Osteocyte (in vitro differentiated cells): ENCODE measurements at regions not wholly inside any gene's neighbourhood (a gene's known extent, or its start where the extent isn't known, plus 50 kb on each side); places are given as distances from the start of the nearest gene placed in this dataset.

Experiments
- DNase-seq: peaks from one replicate; pipeline ENCODE4 v3.0.0; 2021; ENCODE audit warnings: mixed read lengths; ENCODE audit not compliant: unreplicated experiment; ENCODE audit errors: extremely low spot score
- H3K27ac Mint-ChIP-seq: one replicate; pipeline ENCODE4 v1.8.0; 2021; ENCODE audit warnings: mild to moderate bottlenecking, mixed read lengths; ENCODE audit not compliant: unreplicated experiment
- H3K27me3 Mint-ChIP-seq: one replicate; pipeline ENCODE4 v1.8.0; 2021; ENCODE audit warnings: mixed read lengths; ENCODE audit not compliant: unreplicated experiment
- H3K36me3 Mint-ChIP-seq: one replicate; pipeline ENCODE4 v1.8.0; 2021; ENCODE audit warnings: mixed read lengths; ENCODE audit not compliant: unreplicated experiment
- H3K4me1 Mint-ChIP-seq: one replicate; pipeline ENCODE4 v1.8.0; 2021; ENCODE audit warnings: mixed read lengths; ENCODE audit not compliant: unreplicated experiment
- H3K4me3 Mint-ChIP-seq: one replicate; pipeline ENCODE4 v1.8.0; 2021; ENCODE audit warnings: mild to moderate bottlenecking, moderate library complexity, mixed read lengths; ENCODE audit not compliant: unreplicated experiment
- H3K9me3 Mint-ChIP-seq: one replicate; pipeline ENCODE4 v1.8.0; 2021; ENCODE audit warnings: mixed read lengths; ENCODE audit not compliant: unreplicated experiment
- TF ChIP-seq, protein P1 (sequence below): fragments of 200-600 bp; sonication (generic); IDR thresholded peaks from 2 replicates; pipeline ENCODE4 v1.5.0; 2021; ENCODE audit warnings: antibody characterized with exemption, mild to moderate bottlenecking, moderate library complexity

GRCh38 chr4:86497980-86498862, 95.9 kb upstream of the PTPN13 start:
- Mint-ChIP-seq H3K4me3 (no peak overlapping the region), H3K27me3 (no peaks in the 10 kb centered on the region), H3K4me1 (peaks cover 18% of the 10 kb centered on the region), H3K9me3 (no peaks in the 10 kb centered on the region), H3K36me3 (no peaks in the 10 kb centered on the region), H3K27ac (no peak overlapping the region)
- DNase-seq: no peak
- TF ChIP-seq, protein P1, sequence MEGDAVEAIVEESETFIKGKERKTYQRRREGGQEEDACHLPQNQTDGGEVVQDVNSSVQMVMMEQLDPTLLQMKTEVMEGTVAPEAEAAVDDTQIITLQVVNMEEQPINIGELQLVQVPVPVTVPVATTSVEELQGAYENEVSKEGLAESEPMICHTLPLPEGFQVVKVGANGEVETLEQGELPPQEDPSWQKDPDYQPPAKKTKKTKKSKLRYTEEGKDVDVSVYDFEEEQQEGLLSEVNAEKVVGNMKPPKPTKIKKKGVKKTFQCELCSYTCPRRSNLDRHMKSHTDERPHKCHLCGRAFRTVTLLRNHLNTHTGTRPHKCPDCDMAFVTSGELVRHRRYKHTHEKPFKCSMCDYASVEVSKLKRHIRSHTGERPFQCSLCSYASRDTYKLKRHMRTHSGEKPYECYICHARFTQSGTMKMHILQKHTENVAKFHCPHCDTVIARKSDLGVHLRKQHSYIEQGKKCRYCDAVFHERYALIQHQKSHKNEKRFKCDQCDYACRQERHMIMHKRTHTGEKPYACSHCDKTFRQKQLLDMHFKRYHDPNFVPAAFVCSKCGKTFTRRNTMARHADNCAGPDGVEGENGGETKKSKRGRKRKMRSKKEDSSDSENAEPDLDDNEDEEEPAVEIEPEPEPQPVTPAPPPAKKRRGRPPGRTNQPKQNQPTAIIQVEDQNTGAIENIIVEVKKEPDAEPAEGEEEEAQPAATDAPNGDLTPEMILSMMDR: peak; percentile 91

- Mint-ChIP-seq H3K27ac (no peak overlapping the region), H3K4me3 (no peak overlapping the region), H3K9me3 (no peaks in the 10 kb centered on the region), H3K4me1 (peaks cover 18% of the 10 kb centered on the region), H3K36me3 (no peaks in the 10 kb centered on the region), H3K27me3 (no peaks in the 10 kb centered on the region)
- DNase-seq: no peak
- TF ChIP-seq, protein P1: no peak
Measured at GRCh38 chr4:86498863-86499166, 95.3 kb upstream of the PTPN13 start.

DNA sequence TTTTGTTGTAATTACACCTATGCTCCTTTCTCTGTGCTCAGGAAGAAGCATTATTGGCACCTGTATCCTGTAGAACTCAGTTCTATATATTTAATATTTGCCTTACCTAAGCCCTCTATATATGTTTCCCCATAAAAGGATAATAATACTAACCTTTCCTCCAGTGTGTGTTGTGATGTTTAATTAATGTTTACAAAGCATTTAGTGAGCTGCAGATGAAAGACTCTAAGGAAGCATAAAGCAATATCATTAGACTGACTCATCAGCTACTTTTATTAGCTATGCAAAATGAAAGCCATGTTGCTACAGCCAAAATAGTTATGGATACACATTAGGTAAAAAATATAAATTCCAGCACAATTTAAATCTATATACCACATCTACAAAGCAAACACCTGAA, 93.6 kb upstream of the PTPN13 start:
- no peak for DNase-seq
- Mint-ChIP-seq H3K36me3 (no peaks in the 10 kb centered on the region), H3K4me1 (peaks cover 15% of the 10 kb centered on the region), H3K27ac (no peak overlapping the region), H3K27me3 (no peaks in the 10 kb centered on the region), H3K9me3 (no peaks in the 10 kb centered on the region), H3K4me3 (no peak overlapping the region)
- TF ChIP-seq, protein P1: no peak

GRCh38 chr4:86502081-86502480, 92.0 kb upstream of the PTPN13 start:
- Mint-ChIP-seq H3K4me3 (no peak overlapping the region), H3K27ac (no peak overlapping the region), H3K36me3 (no peaks in the 10 kb centered on the region), H3K27me3 (no peaks in the 10 kb centered on the region), H3K9me3 (no peaks in the 10 kb centered on the region), H3K4me1 (peaks cover 15% of the 10 kb centered on the region)
- no peak for DNase-seq
- TF ChIP-seq, protein P1: no peak

GRCh38 chr4:86506591-86506990, 87.5 kb upstream of the PTPN13 start:
- DNase-seq: no peak
- H3K36me3 Mint-ChIP-seq: no peaks in the 10 kb centered on the region
- no peak overlapping the region for H3K4me3 Mint-ChIP-seq
- no peaks in the 10 kb centered on the region for H3K27me3 Mint-ChIP-seq
- TF ChIP-seq, protein P1: no peak
- H3K27ac Mint-ChIP-seq: no peak overlapping the region
- H3K9me3 Mint-ChIP-seq: no peaks in the 10 kb centered on the region
- H3K4me1 Mint-ChIP-seq: peaks cover 24% of the 10 kb centered on the region
